Breast epithelium (tissue), 3 donors: ENCODE measurements at regions not wholly inside any gene's neighbourhood (a gene's known extent, or its start where the extent isn't known, plus 50 kb on each side); places are given as distances from the start of the nearest gene placed in this dataset.

ENCODE experiments used
- POLR2A ChIP-seq: fragments of 450-650 bp; IDR thresholded peaks from one replicate; pipeline ENCODE4 v1.6.1; 2016; ENCODE audit warnings: antibody characterized with exemption, mild to moderate bottlenecking, moderate library complexity
- POLR2AphosphoS5 ChIP-seq, 3 donors: sonication (generic); formaldehyde crosslinking; IDR thresholded peaks; one replicate each; pipeline ENCODE4 v1.6.1; 2017; ENCODE audit warnings: antibody characterized with exemption in 3 of 3
- TF ChIP-seq, protein P1 (sequence below), 3 donors: fragments of 450-650 bp; IDR thresholded peaks; one replicate each; pipeline ENCODE4 v1.5.1; 2016 to 2017; ENCODE audit warnings: antibody characterized with exemption in 3 of 3, mild to moderate bottlenecking in 3 of 3, moderate library complexity in 3 of 3

DNA sequence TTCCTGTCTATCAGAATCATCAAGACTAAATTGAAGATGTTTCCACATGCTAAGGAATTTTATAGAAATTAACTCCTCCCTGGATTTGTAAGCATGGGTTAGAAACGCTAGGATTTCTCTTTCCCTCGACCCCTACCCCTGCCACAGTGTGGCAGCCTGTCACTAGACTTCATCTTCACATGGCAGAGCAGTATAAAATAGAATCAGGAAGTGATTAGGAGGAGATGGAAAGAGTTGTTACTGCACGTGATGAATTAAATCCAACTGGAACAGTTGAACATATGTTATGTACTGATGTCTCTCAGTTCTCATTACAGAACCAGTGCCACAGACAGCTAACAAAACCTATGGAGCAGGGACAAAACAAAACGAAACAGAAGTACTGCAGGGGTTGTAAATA, 130.0 kb upstream of the BNIP2 start:
- TF ChIP-seq, protein P1, sequence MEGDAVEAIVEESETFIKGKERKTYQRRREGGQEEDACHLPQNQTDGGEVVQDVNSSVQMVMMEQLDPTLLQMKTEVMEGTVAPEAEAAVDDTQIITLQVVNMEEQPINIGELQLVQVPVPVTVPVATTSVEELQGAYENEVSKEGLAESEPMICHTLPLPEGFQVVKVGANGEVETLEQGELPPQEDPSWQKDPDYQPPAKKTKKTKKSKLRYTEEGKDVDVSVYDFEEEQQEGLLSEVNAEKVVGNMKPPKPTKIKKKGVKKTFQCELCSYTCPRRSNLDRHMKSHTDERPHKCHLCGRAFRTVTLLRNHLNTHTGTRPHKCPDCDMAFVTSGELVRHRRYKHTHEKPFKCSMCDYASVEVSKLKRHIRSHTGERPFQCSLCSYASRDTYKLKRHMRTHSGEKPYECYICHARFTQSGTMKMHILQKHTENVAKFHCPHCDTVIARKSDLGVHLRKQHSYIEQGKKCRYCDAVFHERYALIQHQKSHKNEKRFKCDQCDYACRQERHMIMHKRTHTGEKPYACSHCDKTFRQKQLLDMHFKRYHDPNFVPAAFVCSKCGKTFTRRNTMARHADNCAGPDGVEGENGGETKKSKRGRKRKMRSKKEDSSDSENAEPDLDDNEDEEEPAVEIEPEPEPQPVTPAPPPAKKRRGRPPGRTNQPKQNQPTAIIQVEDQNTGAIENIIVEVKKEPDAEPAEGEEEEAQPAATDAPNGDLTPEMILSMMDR (IDR thresholded peaks at IDR 0.05): no peak
- TF ChIP-seq POLR2A (no peak), POLR2AphosphoS5 (IDR thresholded peaks at IDR 0.05) (no peak)
